ENCODE measurements at regions not wholly inside any gene's neighbourhood (a gene's known extent, or its start where the extent isn't known, plus 50 kb on each side); places are given as distances from the start of the nearest gene placed in this dataset.
A peak's percentile ranks its signal among the peaks of the same experiment; 100 is the strongest.
"Not testable (repeated sequence)": the region's sequence is repeated elsewhere in the genome, so short reads cannot be mapped to it uniquely, and the experiment has no call there.

- no peak for DNase-seq
These were observed 130.5 kb downstream of the FOXB1 start for GRCh38 chr15:60134609-60135008.

GRCh38 chr15:60135961-60136360 lies 131.8 kb downstream of the FOXB1 start:
- no peak for DNase-seq
- TF ChIP-seq GATA1 (IDR thresholded peaks at IDR 0.05; ENCODE audit: low read depth, low read length) (no peak), POLR2A (IDR thresholded peaks at IDR 0.05; ENCODE audit: low read length) (no peak)

More at GRCh38 chr15:60134609-60135008, 130.5 kb downstream of the FOXB1 start:
- TF ChIP-seq POLR2A (IDR thresholded peaks at IDR 0.05; ENCODE audit: low read length): no peak
- no peak for TF ChIP-seq GATA1 (IDR thresholded peaks at IDR 0.05; ENCODE audit: low read depth, low read length)

- DNase-seq: no peak
- TF ChIP-seq GATA1 (IDR thresholded peaks at IDR 0.05; ENCODE audit: low read depth, low read length) (no peak), POLR2A (IDR thresholded peaks at IDR 0.05; ENCODE audit: low read length) (no peak)
These were observed 133.7 kb downstream of the FOXB1 start for GRCh38 chr15:60137711-60138396.

GRCh38 chr15:60138397-60138968 lies 134.4 kb downstream of the FOXB1 start:
- no peak for DNase-seq

GRCh38 chr15:60152386-60152785 lies 148.3 kb downstream of the FOXB1 start:
- TF ChIP-seq GATA1 (IDR thresholded peaks at IDR 0.05; ENCODE audit: low read depth, low read length) (no peak), POLR2A (IDR thresholded peaks at IDR 0.05; ENCODE audit: low read length) (no peak)
- DNase-seq: no peak

More at GRCh38 chr15:60138397-60138968, 134.4 kb downstream of the FOXB1 start:
- TF ChIP-seq POLR2A (IDR thresholded peaks at IDR 0.05; ENCODE audit: low read length) (no peak), GATA1 (IDR thresholded peaks at IDR 0.05; ENCODE audit: low read depth, low read length) (no peak)

- no peak for DNase-seq
- TF ChIP-seq GATA1 (IDR thresholded peaks at IDR 0.05; ENCODE audit: low read depth, low read length) (no peak), POLR2A (IDR thresholded peaks at IDR 0.05; ENCODE audit: low read length) (no peak)
These were observed 150.7 kb downstream of the FOXB1 start for GRCh38 chr15:60154764-60155325.

GRCh38 chr15:60155661-60156060 lies 151.6 kb downstream of the FOXB1 start:
- DNase-seq: no peak
- TF ChIP-seq POLR2A (IDR thresholded peaks at IDR 0.05; ENCODE audit: low read length) (no peak), GATA1 (IDR thresholded peaks at IDR 0.05; ENCODE audit: low read depth, low read length) (no peak)

- no peak for DNase-seq
- TF ChIP-seq GATA1 (IDR thresholded peaks at IDR 0.05; ENCODE audit: low read depth, low read length) (no peak), POLR2A (IDR thresholded peaks at IDR 0.05; ENCODE audit: low read length) (no peak)
These were observed 156.8 kb downstream of the FOXB1 start for GRCh38 chr15:60160909-60161308.

GRCh38 chr15:60161704-60162103 lies 157.6 kb downstream of the FOXB1 start:
- TF ChIP-seq GATA1 (IDR thresholded peaks at IDR 0.05; ENCODE audit: low read depth, low read length) (no peak), POLR2A (IDR thresholded peaks at IDR 0.05; ENCODE audit: low read length) (no peak)
- DNase-seq: no peak

- DNase-seq: no peak
- TF ChIP-seq GATA1 (IDR thresholded peaks at IDR 0.05; ENCODE audit: low read depth, low read length): no peak
- TF ChIP-seq POLR2A (IDR thresholded peaks at IDR 0.05; ENCODE audit: low read length): no peak
These were observed 158.3 kb downstream of the FOXB1 start for GRCh38 chr15:60162251-60162967.

- TF ChIP-seq POLR2A (IDR thresholded peaks at IDR 0.05; ENCODE audit: low read length) (no peak), GATA1 (IDR thresholded peaks at IDR 0.05; ENCODE audit: low read depth, low read length) (no peak)
- no peak for DNase-seq
These were observed 158.9 kb downstream of the FOXB1 start for GRCh38 chr15:60162968-60163355.

GRCh38 chr15:60165111-60165510 lies 161.0 kb downstream of the FOXB1 start:
- DNase-seq: no peak
- TF ChIP-seq GATA1 (IDR thresholded peaks at IDR 0.05; ENCODE audit: low read depth, low read length) (no peak), POLR2A (IDR thresholded peaks at IDR 0.05; ENCODE audit: low read length) (no peak)

- DNase-seq: no peak
- TF ChIP-seq POLR2A (IDR thresholded peaks at IDR 0.05; ENCODE audit: low read length) (no peak), GATA1 (IDR thresholded peaks at IDR 0.05; ENCODE audit: low read depth, low read length) (no peak)
These were observed 168.0 kb downstream of the FOXB1 start for GRCh38 chr15:60172143-60172542.

- peak; percentile 22 to 60 for DNase-seq
- no peak for TF ChIP-seq POLR2A (IDR thresholded peaks at IDR 0.05; ENCODE audit: low read length)
- no peak for TF ChIP-seq GATA1 (IDR thresholded peaks at IDR 0.05; ENCODE audit: low read depth, low read length)
These were observed 175.8 kb downstream of the FOXB1 start for GRCh38 chr15:60179786-60180391.

- not testable (repeated sequence) for DNase-seq
These were observed 177.8 kb downstream of the FOXB1 start for GRCh38 chr15:60181957-60182356.

All from erythroblast (primary cell).